HG03354 (cell line): ENCODE measurements at regions not wholly inside any gene's neighbourhood (a gene's known extent, or its start where the extent isn't known, plus 50 kb on each side); places are given as distances from the start of the nearest gene placed in this dataset.
A peak's percentile ranks its signal among the peaks of the same experiment; 100 is the strongest.
"Not testable (repeated sequence)": the region's sequence is repeated elsewhere in the genome, so short reads cannot be mapped to it uniquely, and the experiment has no call there.

ENCODE experiments used
- ATAC-seq: cut with Tn5 transposase; IDR thresholded peaks from one replicate; pipeline ENCODE4 v1.9.1; 2021; ENCODE audit warnings: mild to moderate bottlenecking; ENCODE audit not compliant: unreplicated experiment, poor library complexity, severe bottlenecking

DNA sequence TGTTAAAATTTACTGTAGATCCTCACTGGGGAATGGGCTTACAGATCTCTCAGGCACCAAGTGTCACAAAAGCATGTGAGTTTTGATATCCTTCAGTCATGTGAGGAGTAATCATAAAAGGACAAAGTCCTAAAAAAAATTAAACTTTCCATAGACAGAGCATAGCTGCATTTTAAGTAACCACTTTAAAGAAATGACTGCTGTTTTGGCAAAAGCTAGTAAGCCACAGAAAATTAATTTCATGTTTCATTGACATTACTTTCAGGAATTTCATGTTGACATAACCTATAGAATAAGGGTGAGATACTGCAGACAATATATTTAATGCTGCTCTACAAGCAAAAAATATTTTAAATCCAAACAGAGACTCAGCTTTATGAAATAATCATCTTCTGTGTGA lies 156.3 kb downstream of the LYPLAL1 start:
- ATAC-seq: no peak

GRCh38 chr1:219329578-219329977 lies 155.9 kb downstream of the LYPLAL1 start:
- no peak for ATAC-seq

DNA sequence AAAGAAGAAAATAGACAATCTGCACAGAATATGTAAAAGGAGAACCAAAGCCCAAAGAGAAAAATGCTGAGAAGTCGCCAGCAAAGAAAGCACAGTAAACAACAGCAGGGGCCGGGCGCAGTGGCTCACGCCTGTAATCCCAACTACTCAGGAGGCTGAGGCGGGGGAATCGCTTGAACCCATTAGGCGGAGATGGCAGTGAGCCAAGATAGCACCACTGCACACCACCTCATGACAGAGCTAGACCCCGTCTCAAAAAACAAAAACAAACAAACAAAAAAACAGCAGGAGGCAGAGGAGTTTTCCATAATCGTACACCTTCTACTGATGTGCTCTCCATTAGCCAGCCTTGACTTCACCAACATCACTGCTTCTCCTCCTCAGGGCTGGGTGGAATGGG lies 153.2 kb downstream of the LYPLAL1 start:
- ATAC-seq: no peak

DNA sequence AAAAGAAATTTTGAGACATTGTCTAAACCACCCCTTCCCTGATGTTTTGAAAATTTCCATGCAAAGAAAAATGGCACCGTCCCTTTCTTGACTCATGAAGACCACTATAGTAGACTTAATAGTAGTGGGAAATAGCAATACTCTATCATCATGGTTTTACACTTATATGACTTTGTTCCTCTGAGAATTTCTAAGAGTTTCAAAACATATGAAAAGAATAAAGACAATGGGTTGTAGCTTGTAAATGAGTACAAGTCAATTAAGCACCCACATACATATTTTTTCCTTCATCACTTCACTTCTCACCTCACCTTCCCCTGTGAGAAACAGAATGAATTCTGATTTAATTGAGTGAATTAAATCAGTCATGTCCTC lies 151.7 kb downstream of the LYPLAL1 start:
- peak; percentile 21 for ATAC-seq

GRCh38 chr1:219324629-219325367 lies 151.1 kb downstream of the LYPLAL1 start:
- peak; percentile 86 for ATAC-seq

GRCh38 chr1:219324171-219324570 lies 150.5 kb downstream of the LYPLAL1 start:
- ATAC-seq: no peak

GRCh38 chr1:219323426-219323825 lies 149.7 kb downstream of the LYPLAL1 start:
- no peak for ATAC-seq

DNA sequence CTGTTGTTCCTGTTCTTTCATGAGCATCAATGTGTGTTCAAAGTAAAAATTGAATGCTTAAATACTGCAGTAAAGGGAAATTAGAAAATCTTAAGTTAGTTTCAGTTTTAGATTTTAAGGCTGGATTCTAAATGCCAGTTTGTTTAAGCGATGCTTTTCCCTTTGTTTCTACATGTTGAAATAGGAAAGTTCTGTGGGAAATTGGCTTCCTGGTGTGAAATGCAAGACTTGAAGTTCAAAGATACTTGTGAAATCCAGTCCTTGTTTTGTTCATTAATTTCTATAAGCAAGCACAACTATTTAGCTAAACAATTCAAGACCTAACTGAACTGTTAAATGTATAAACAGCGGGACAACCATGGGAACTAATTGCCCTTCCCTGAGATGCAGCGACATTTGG lies 149.1 kb downstream of the LYPLAL1 start:
- ATAC-seq: no peak

- not testable (repeated sequence) for ATAC-seq
Observed at GRCh38 chr1:219320563-219320962, 146.9 kb downstream of the LYPLAL1 start.

- ATAC-seq: no peak
Observed at GRCh38 chr1:219318826-219319225, 145.1 kb downstream of the LYPLAL1 start.

DNA sequence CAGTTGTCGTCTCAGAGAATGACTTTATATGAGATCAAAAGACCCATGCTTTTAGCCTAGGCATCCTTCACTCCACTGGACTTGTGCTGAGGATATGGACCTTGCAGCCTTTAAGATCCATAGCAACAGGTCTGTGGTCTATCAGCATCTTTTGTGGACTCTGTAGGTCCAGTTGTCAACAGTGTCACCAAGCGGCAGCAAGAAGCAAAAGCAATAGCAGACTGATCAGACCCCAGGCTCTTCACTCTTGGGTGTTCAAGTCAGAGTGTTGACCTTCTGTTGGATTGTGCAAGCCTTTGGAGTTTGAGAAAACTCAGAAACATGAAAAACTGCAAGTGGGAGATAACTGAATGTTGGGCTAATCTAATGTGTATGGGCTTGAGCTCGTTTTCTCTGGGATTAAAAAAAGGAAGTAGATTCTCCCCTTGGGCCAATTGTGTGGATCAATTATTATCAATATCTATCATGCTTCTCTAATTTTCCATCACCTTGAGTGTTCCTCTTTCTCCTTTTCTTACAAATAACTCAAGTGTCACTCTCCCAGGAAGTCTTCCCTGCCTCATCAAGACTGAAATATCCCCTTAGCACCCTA lies 144.2 kb downstream of the LYPLAL1 start:
- no peak for ATAC-seq

GRCh38 chr1:219316066-219316465 lies 142.4 kb downstream of the LYPLAL1 start:
- ATAC-seq: no peak

DNA sequence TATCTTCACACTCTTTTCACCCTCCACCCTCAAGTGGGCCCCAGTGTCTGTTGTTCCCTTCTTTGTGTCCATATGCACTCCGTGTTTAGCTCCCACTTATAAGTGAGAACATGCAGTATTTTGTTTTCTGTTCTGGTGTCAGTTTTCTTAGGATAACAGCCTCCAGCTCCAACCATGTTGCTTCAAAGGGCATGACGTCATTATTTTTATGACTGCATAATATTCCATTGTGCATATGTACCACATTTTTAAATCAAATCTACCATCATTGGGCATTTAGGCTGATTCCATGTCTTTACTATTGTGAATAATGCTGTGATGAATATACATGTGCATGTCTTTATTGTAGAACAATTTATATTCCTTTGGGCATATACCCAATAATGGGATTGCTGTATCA lies 140.3 kb downstream of the LYPLAL1 start:
- ATAC-seq: no peak

DNA sequence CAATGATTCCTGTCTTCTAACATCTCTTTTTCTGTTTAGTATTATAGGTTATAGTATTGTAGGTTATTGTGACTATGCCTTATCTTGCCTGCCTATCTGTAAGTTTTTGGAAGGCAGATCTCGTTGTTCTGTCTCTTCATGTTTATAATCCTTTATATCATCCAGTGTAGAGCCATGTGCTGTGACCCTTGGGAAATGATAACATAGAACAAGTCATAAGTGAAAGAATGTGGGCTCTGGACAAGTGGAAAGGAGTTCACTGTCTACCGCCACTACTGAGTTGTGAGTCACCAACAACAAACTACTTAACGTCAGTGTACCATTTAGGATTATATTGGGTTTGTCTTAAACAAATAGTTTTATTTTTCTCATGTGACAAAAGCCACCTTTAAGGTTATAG lies 139.3 kb downstream of the LYPLAL1 start:
- ATAC-seq: no peak

GRCh38 chr1:219310181-219310728 lies 136.6 kb downstream of the LYPLAL1 start:
- ATAC-seq: no peak

- no peak for ATAC-seq
Observed at GRCh38 chr1:219308367-219308766, 134.7 kb downstream of the LYPLAL1 start.

- no peak for ATAC-seq
Observed at GRCh38 chr1:219304227-219305226, 130.8 kb downstream of the LYPLAL1 start.

GRCh38 chr1:219302697-219303096 lies 129.0 kb downstream of the LYPLAL1 start:
- ATAC-seq: no peak

DNA sequence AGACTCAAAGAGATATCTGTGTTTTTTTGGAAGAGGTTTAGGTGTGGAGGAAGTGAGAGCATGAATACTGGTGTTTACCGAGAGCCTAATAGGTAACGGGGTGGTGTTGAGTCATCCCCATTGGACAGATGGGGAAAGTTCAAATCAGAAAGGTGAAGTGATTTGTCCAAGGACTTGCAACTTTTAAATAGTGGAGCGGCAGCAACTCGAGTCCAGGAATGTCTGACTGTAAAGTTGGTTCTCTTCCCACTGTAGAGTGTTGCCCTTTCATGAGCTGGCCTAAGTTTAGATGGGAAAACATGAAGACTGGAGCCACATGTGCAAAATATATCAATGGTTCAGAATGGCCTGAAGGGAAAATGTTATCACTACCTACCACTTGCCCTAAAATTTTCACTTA lies 125.7 kb downstream of the LYPLAL1 start:
- ATAC-seq: no peak

DNA sequence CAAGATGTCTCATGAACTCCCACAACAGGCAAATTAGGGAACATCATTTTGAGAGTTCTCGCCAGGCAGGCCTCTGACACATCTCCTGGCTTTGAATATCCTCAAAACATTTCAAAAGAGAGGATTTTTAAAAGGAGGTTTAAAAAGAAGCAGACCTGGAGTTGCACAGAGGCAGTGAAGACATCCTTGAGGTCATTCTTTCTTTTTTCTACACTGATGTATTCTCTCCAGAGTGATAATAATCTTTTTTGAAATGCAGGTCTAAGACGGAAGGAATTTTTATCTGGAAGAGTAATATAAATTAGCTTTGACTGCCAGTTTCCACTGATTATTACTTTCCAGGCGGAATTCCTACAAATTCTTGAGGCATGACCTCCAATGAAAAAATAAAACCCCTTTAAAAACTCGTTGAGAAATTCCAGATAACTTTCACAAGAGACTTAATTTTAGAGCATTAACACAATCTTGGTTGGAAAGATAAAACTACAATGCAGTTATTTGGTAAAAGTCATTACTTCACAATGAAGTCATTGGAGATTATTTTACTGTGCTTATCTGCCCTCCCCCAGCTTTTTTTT lies 125.0 kb downstream of the LYPLAL1 start:
- ATAC-seq: no peak
